GM23338 (cell line): ENCODE measurements at regions not wholly inside any gene's neighbourhood (a gene's known extent, or its start where the extent isn't known, plus 50 kb on each side); places are given as distances from the start of the nearest gene placed in this dataset.

Experiments
- ATAC-seq: fragments of 200-7000 bp; cut with Tn5 transposase; 3 replicates; pipeline ENCODE4 v1.9.1; 2020
- DNase-seq: peaks from one replicate; pipeline ENCODE4 v3.0.0-alpha.2; 2015; ENCODE audit warnings: low spot score
- H2AFZ ChIP-seq: fragments of 200-600 bp; sonication (generic); 2 replicates; pipeline ENCODE4 v1.8.0; 2016; ENCODE audit warnings: antibody characterized with exemption, mild to moderate bottlenecking, moderate library complexity
- H3F3A ChIP-seq: fragments of 200-600 bp; sonication (generic); replicated peaks from 2 replicates; pipeline ENCODE4 v1.8.0; 2017; ENCODE audit warnings: antibody characterized with exemption, mixed run types, low read depth
- H3K27ac ChIP-seq: fragments of 200-600 bp; sonication (generic); 2 replicates; pipeline ENCODE4 v1.6.1; 2016; ENCODE audit warnings: low read depth
- H3K27me3 ChIP-seq: fragments of 200-600 bp; sonication (generic); 2 replicates; pipeline ENCODE4 v1.8.0; 2016; ENCODE audit warnings: mild to moderate bottlenecking, mixed run types, moderate library complexity; ENCODE audit not compliant: insufficient read depth
- H3K36me3 ChIP-seq: fragments of 200-600 bp; sonication (generic); 2 replicates; pipeline ENCODE4 v1.8.0; 2016; ENCODE audit warnings: mild to moderate bottlenecking; ENCODE audit not compliant: insufficient read depth
- H3K4me1 ChIP-seq: fragments of 200-600 bp; sonication (generic); 2 replicates; pipeline ENCODE4 v1.8.0; 2016; ENCODE audit warnings: mild to moderate bottlenecking, moderate library complexity; ENCODE audit not compliant: insufficient read depth
- H3K4me2 ChIP-seq: fragments of 200-600 bp; sonication (generic); 2 replicates; pipeline ENCODE4 v1.7.1; 2017; ENCODE audit warnings: mixed run types
- H3K4me3 ChIP-seq: fragments of 200-600 bp; sonication (generic); 2 replicates; pipeline ENCODE4 v1.6.1; 2016; ENCODE audit warnings: mixed run types
- H3K79me2 ChIP-seq: fragments of 200-600 bp; sonication (generic); replicated peaks from 2 replicates; pipeline ENCODE4 v1.8.0; 2017; ENCODE audit warnings: mild to moderate bottlenecking; ENCODE audit not compliant: insufficient read depth
- H3K9me2 ChIP-seq: fragments of 200-600 bp; sonication (generic); 2 replicates; pipeline ENCODE4 v1.8.0; 2017; ENCODE audit not compliant: insufficient read depth
- H4K20me1 ChIP-seq: fragments of 200-600 bp; sonication (generic); replicated peaks from 2 replicates; pipeline ENCODE4 v1.8.0; 2017; ENCODE audit warnings: mild to moderate bottlenecking; ENCODE audit not compliant: insufficient read depth
- H3K27ac Mint-ChIP-seq: 2 replicates; pipeline ENCODE4 v1.8.0; 2020; ENCODE audit warnings: inconsistent platforms, mild to moderate bottlenecking, moderate library complexity, mixed read lengths
- H3K27me3 Mint-ChIP-seq: 3 replicates; pipeline ENCODE4 v1.8.0; 2022; ENCODE audit warnings: low read depth, mild to moderate bottlenecking, moderate library complexity, mixed read lengths, inconsistent platforms; ENCODE audit not compliant: insufficient read depth, poor library complexity
- H3K36me3 Mint-ChIP-seq: 3 replicates; pipeline ENCODE4 v1.8.0; 2021; ENCODE audit warnings: low read depth, mild to moderate bottlenecking, inconsistent platforms, moderate library complexity, mixed read lengths
- H3K4me1 Mint-ChIP-seq: 3 replicates; pipeline ENCODE4 v1.8.0; 2020; ENCODE audit warnings: mild to moderate bottlenecking, inconsistent platforms, mixed read lengths
- H3K4me3 Mint-ChIP-seq: 3 replicates; pipeline ENCODE4 v1.8.0; 2021; ENCODE audit warnings: moderate library complexity, mild to moderate bottlenecking, inconsistent platforms, mixed read lengths
- H3K9me3 Mint-ChIP-seq: 3 replicates; pipeline ENCODE4 v1.8.0; 2020; ENCODE audit warnings: moderate library complexity, mild to moderate bottlenecking, inconsistent platforms, mixed read lengths
- CREB1 ChIP-seq: fragments of 250-450 bp; sonication (Bioruptor Pico); IDR thresholded peaks from 2 replicates; pipeline ENCODE4 v1.5.0; 2020; ENCODE audit warnings: low read depth, mild to moderate bottlenecking, moderate library complexity
- ETS1 ChIP-seq: IDR thresholded peaks from 2 replicates; pipeline ENCODE4 v1.6.1; 2016; ENCODE audit warnings: antibody characterized with exemption
- EZH2 ChIP-seq: fragments of 200-600 bp; sonication (generic); IDR thresholded peaks from one replicate; pipeline ENCODE4 v1.8.0; 2017; ENCODE audit warnings: antibody characterized with exemption, mild to moderate bottlenecking, low read depth; ENCODE audit not compliant: unreplicated experiment
- JUNB ChIP-seq: IDR thresholded peaks from one replicate; pipeline ENCODE4 v1.6.1; 2016; ENCODE audit warnings: antibody characterized with exemption; ENCODE audit not compliant: unreplicated experiment
- REST ChIP-seq: IDR thresholded peaks from one replicate; pipeline ENCODE4 v1.6.1; 2018; ENCODE audit warnings: antibody characterized with exemption; ENCODE audit not compliant: unreplicated experiment
- ZNF462 ChIP-seq: fragments of 250-450 bp; sonication (Bioruptor Pico); IDR thresholded peaks from 2 replicates; pipeline ENCODE4 v1.5.0; 2020; ENCODE audit warnings: mild to moderate bottlenecking, moderate library complexity

GRCh38 chr18:22034276-22034675, 135.1 kb upstream of the GATA6 start (continued):
- no peak for TF ChIP-seq ZNF462 (CRISPR knock-in tag)
- no peak for TF ChIP-seq ETS1

GRCh38 chr18:22040533-22040932, 128.9 kb upstream of the GATA6 start:
- H3K27me3 Mint-ChIP-seq = no peaks in the 10 kb centered on the region
- H3K36me3 ChIP-seq = no peaks in the 10 kb centered on the region
- H4K20me1 ChIP-seq = no peaks in the 10 kb centered on the region
- H3K36me3 Mint-ChIP-seq = no peaks in the 10 kb centered on the region
- H3K4me3 ChIP-seq = no peak overlapping the region
- no peaks in the 10 kb centered on the region for H3F3A ChIP-seq
- TF ChIP-seq ETS1 (no peak), REST (no peak), EZH2 (no peak), CREB1 (CRISPR knock-in tag) (no peak), JUNB (no peak)
- H3K9me3 Mint-ChIP-seq = no peaks in the 10 kb centered on the region
- no peak for DNase-seq
- H3K4me1 Mint-ChIP-seq = peaks cover 12% of the 10 kb centered on the region; the same call in 2 of the 3 replicates
- peaks cover 6% of the 10 kb centered on the region; the same call in 1 of the 2 replicates for H3K4me1 ChIP-seq
- H3K79me2 ChIP-seq = no peaks in the 10 kb centered on the region
- ATAC-seq = no peak
- no peak overlapping the region for H3K27ac Mint-ChIP-seq
- no peak overlapping the region for H3K4me3 Mint-ChIP-seq
- H3K4me2 ChIP-seq = no peak overlapping the region
- no peak overlapping the region for H3K27ac ChIP-seq
- H2AFZ ChIP-seq = no peak overlapping the region
- H3K9me2 ChIP-seq = no peaks in the 10 kb centered on the region
- H3K27me3 ChIP-seq = no peaks in the 10 kb centered on the region
